ENCODE measurements at regions not wholly inside any gene's neighbourhood (a gene's known extent, or its start where the extent isn't known, plus 50 kb on each side); places are given as distances from the start of the nearest gene placed in this dataset.

DNA sequence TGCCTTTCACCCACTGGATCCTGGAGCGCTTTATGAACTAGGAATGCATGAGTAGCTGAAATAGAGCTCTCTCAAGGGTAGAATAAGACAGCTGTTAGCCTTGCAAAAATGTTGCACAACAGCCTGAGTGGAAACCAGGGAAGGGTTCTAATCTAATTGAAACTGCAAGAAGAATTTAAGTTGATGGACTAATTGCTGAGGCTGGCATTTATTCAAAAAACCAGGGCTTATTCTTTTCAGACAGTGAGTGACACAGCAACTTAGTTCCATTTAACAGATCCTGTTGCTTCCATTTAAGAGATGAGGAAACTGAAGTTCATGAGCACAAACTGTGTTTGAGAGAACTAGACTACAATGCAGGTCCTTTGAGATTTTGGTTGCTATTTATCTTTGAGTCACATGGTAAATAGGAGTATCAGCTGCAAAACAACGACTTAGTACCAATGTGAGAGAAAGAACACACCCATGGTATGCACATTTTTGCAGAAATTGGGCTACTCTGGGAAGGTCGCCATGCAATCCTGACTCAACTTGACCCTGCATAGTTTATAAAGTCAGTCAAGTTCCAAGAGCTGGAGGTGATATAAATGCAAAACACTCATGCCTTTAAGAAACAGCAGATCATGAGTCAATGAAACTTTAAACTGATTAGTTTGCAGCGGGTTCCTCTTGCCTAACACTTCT, 76.4 kb upstream of the PARD3B start:
- TF ChIP-seq, protein P1, sequence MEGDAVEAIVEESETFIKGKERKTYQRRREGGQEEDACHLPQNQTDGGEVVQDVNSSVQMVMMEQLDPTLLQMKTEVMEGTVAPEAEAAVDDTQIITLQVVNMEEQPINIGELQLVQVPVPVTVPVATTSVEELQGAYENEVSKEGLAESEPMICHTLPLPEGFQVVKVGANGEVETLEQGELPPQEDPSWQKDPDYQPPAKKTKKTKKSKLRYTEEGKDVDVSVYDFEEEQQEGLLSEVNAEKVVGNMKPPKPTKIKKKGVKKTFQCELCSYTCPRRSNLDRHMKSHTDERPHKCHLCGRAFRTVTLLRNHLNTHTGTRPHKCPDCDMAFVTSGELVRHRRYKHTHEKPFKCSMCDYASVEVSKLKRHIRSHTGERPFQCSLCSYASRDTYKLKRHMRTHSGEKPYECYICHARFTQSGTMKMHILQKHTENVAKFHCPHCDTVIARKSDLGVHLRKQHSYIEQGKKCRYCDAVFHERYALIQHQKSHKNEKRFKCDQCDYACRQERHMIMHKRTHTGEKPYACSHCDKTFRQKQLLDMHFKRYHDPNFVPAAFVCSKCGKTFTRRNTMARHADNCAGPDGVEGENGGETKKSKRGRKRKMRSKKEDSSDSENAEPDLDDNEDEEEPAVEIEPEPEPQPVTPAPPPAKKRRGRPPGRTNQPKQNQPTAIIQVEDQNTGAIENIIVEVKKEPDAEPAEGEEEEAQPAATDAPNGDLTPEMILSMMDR (IDR thresholded peaks at IDR 0.05; ENCODE audit: low read length): no peak
- TF ChIP-seq EZH2phosphoT487 (IDR thresholded peaks at IDR 0.05; ENCODE audit: low read length): no peak
- no peak for TF ChIP-seq EZH2 (optimal IDR thresholded peaks at IDR 0.05; ENCODE audit: low read depth, low read length)
